ENCODE measurements at regions not wholly inside any gene's neighbourhood (a gene's known extent, or its start where the extent isn't known, plus 50 kb on each side); places are given as distances from the start of the nearest gene placed in this dataset.

DNA sequence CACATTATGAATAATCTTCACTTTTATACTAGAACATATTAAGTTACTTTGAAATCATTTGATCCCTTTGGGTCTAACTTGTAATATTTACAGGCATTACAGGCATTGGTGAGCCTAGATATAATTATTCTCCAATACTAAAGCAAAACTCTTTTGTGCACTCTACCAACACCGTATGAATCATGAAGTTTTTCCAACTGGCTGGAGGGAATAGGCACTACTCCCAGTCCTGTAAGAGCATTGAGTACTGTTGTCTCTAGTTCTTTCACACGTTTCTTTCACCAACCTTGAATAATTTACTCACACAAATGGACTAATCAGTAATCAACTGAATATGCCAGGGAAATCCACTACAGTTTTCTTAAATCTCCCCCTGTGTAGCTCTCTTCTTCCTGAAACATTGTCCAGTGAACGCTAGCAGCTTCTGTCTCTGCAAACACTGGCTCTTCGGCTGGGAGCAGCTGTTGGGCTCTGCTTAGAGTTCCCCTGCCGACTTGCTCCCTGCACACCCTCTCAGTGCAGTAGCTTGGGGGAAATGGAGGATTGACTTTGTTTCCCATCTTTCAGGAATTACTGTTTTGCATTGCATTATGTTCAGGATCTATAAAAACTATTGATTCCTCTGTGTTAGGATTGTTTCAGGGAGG lies 476.7 kb downstream of the RFC3 start:
- Histone ChIP-seq H3K27ac (ENCODE audit: low read depth, low read length) (no peak overlapping the region), H3K4me3 (ENCODE audit: low read length) (no peak overlapping the region), H3K27me3 (ENCODE audit: control insufficient read depth, insufficient read depth, low read length) (no peaks in the 10 kb centered on the region)

GRCh38 chr13:34300559-34300958 lies 482.6 kb downstream of the RFC3 start:
- no peaks in the 10 kb centered on the region for H3K4me1 ChIP-seq (ENCODE audit: control insufficient read depth, insufficient read depth, low read length)
- no peak overlapping the region for H3K9ac ChIP-seq (ENCODE audit: low read length)
- no peak overlapping the region for H3K27ac ChIP-seq (ENCODE audit: low read depth, low read length)
- no peaks in the 10 kb centered on the region for H3K36me3 ChIP-seq (ENCODE audit: control insufficient read depth, insufficient read depth, low read length)
- H3K4me3 ChIP-seq (ENCODE audit: low read length) = no peak overlapping the region
- H3K27me3 ChIP-seq (ENCODE audit: control insufficient read depth, insufficient read depth, low read length) = no peaks in the 10 kb centered on the region

More for the DNA sequence above, 476.7 kb downstream of the RFC3 start:
- Histone ChIP-seq H3K4me1 (ENCODE audit: control insufficient read depth, insufficient read depth, low read length) (no peaks in the 10 kb centered on the region), H3K36me3 (ENCODE audit: control insufficient read depth, insufficient read depth, low read length) (no peaks in the 10 kb centered on the region), H3K9ac (ENCODE audit: low read length) (no peak overlapping the region)

- H3K9ac ChIP-seq (ENCODE audit: low read length) = no peak overlapping the region
- H3K27me3 ChIP-seq (ENCODE audit: control insufficient read depth, insufficient read depth, low read length) = no peaks in the 10 kb centered on the region
- H3K4me3 ChIP-seq (ENCODE audit: low read length) = no peak overlapping the region
- H3K4me1 ChIP-seq (ENCODE audit: control insufficient read depth, insufficient read depth, low read length) = no peaks in the 10 kb centered on the region
- H3K27ac ChIP-seq (ENCODE audit: low read depth, low read length) = no peak overlapping the region
- no peaks in the 10 kb centered on the region for H3K36me3 ChIP-seq (ENCODE audit: control insufficient read depth, insufficient read depth, low read length)
Observed at GRCh38 chr13:34302596-34302995, 484.6 kb downstream of the RFC3 start.

DNA sequence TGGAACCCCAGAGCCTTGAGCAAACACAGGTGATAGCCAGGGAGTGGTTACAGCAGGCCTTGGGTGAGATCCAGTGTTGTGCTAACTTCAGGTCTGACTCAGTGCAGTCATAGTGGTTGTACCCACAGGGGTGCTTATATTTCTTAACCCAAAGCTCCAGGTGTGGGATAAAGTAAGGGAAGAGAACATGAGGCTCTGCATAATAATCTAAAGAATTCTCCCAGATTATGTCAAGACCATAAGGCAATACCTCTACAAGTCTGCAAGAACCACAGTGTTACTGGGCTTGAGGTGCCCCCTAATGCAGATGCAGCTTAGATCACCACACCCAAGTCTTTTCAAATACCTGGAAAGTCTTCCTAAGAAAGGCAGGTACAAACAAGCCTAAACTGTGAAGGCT lies 485.4 kb downstream of the RFC3 start:
- no peaks in the 10 kb centered on the region for H3K36me3 ChIP-seq (ENCODE audit: control insufficient read depth, insufficient read depth, low read length)
- H3K4me3 ChIP-seq (ENCODE audit: low read length) = no peak overlapping the region
- H3K27ac ChIP-seq (ENCODE audit: low read depth, low read length) = no peak overlapping the region
- no peak overlapping the region for H3K9ac ChIP-seq (ENCODE audit: low read length)
- H3K27me3 ChIP-seq (ENCODE audit: control insufficient read depth, insufficient read depth, low read length) = no peaks in the 10 kb centered on the region
- no peaks in the 10 kb centered on the region for H3K4me1 ChIP-seq (ENCODE audit: control insufficient read depth, insufficient read depth, low read length)

DNA sequence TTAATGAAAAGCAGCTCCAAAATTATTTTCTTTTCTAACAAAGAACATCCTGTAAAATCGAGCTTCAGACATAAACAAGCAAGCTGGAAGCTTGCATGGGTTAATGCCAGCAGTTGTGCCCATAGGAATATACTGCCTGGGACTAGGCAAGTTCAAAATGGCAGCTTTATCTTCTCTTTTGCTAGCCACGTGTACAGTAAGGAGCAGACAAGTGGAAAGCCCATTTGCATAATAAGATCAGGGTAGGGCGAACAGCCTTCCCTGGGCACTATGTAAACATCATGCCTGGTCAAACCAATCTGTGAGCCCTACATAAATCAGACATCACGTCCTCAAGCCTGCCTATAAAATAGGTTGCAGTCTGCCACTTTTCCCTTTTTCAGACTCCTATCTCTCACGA lies 489.7 kb downstream of the RFC3 start:
- H3K36me3 ChIP-seq (ENCODE audit: control insufficient read depth, insufficient read depth, low read length) = no peaks in the 10 kb centered on the region
- H3K27me3 ChIP-seq (ENCODE audit: control insufficient read depth, insufficient read depth, low read length) = no peaks in the 10 kb centered on the region
- no peak overlapping the region for H3K27ac ChIP-seq (ENCODE audit: low read depth, low read length)
- no peak overlapping the region for H3K9ac ChIP-seq (ENCODE audit: low read length)
- H3K4me3 ChIP-seq (ENCODE audit: low read length) = no peak overlapping the region
- H3K4me1 ChIP-seq (ENCODE audit: control insufficient read depth, insufficient read depth, low read length) = no peaks in the 10 kb centered on the region

DNA sequence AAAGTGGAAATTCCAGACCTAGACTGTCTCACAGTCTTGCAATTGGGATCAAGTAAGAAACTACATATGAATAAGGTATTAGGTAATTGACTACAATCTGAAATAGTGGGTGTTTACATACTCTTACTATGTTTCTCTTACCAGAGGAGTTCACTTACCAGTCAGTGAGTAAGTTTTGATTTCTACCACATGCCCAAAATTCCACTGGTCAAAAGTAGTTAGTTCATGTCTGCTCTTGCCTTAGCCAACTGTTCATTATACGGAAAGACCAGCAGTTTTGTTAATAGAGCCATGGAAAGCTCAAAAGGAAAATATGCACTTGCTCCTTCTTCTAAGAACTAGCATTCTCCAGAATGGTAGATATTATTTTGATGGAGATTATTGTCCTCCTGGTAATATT lies 490.8 kb downstream of the RFC3 start:
- no peaks in the 10 kb centered on the region for H3K36me3 ChIP-seq (ENCODE audit: control insufficient read depth, insufficient read depth, low read length)
- no peak overlapping the region for H3K4me3 ChIP-seq (ENCODE audit: low read length)
- H3K27me3 ChIP-seq (ENCODE audit: control insufficient read depth, insufficient read depth, low read length) = no peaks in the 10 kb centered on the region
- no peak overlapping the region for H3K27ac ChIP-seq (ENCODE audit: low read depth, low read length)
- no peak overlapping the region for H3K9ac ChIP-seq (ENCODE audit: low read length)
- H3K4me1 ChIP-seq (ENCODE audit: control insufficient read depth, insufficient read depth, low read length) = no peaks in the 10 kb centered on the region

GRCh38 chr13:34310539-34310938 lies 492.6 kb downstream of the RFC3 start:
- H3K36me3 ChIP-seq (ENCODE audit: control insufficient read depth, insufficient read depth, low read length) = no peaks in the 10 kb centered on the region
- H3K27me3 ChIP-seq (ENCODE audit: control insufficient read depth, insufficient read depth, low read length) = no peaks in the 10 kb centered on the region
- no peaks in the 10 kb centered on the region for H3K4me1 ChIP-seq (ENCODE audit: control insufficient read depth, insufficient read depth, low read length)
- H3K27ac ChIP-seq (ENCODE audit: low read depth, low read length) = no peak overlapping the region
- no peak overlapping the region for H3K4me3 ChIP-seq (ENCODE audit: low read length)
- H3K9ac ChIP-seq (ENCODE audit: low read length) = no peak overlapping the region

DNA sequence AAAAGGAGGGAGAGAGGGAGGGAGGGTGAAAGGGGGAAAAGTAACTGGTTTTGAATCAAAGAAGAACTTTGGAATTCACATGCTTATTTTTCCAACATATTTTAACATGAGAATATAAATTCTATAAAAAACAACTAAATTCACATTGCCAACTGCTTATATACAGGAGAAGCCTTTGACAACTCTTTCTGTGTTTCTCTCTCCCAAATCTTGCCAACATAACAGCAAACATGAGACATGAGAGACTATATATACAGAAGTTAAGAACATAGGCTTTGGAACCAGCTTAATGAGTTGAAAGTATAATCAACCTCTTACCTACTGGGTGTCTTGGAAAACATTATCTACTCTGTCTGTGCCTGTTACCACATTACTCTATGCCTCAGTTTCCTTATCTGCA lies 493.3 kb downstream of the RFC3 start:
- Histone ChIP-seq H3K9ac (ENCODE audit: low read length) (no peak overlapping the region), H3K36me3 (ENCODE audit: control insufficient read depth, insufficient read depth, low read length) (no peaks in the 10 kb centered on the region), H3K4me1 (ENCODE audit: control insufficient read depth, insufficient read depth, low read length) (no peaks in the 10 kb centered on the region), H3K27ac (ENCODE audit: low read depth, low read length) (no peak overlapping the region), H3K27me3 (ENCODE audit: control insufficient read depth, insufficient read depth, low read length) (no peaks in the 10 kb centered on the region), H3K4me3 (ENCODE audit: low read length) (no peak overlapping the region)

DNA sequence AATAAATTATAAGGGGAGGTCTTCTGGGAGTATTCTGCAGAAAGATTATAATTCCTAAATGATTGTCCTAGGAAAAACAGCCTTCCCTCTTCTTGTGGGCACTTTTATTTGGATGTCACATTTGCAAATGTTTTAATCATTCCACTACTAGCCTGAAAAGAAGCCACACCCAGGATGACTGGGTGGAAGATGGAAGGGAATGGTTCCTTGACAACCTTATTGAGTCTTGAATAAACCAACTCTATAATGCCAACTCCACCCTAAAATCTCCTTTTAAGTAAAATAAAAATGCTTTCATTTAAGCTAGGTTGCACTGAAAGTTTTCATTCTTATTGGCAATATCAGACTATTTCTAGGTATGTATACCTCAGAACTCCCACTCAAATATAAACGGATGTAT lies 494.6 kb downstream of the RFC3 start:
- no peak overlapping the region for H3K27ac ChIP-seq (ENCODE audit: low read depth, low read length)
- H3K4me3 ChIP-seq (ENCODE audit: low read length) = no peak overlapping the region
- H3K27me3 ChIP-seq (ENCODE audit: control insufficient read depth, insufficient read depth, low read length) = no peaks in the 10 kb centered on the region
- H3K36me3 ChIP-seq (ENCODE audit: control insufficient read depth, insufficient read depth, low read length) = no peaks in the 10 kb centered on the region
- H3K4me1 ChIP-seq (ENCODE audit: control insufficient read depth, insufficient read depth, low read length) = no peaks in the 10 kb centered on the region
- no peak overlapping the region for H3K9ac ChIP-seq (ENCODE audit: low read length)

DNA sequence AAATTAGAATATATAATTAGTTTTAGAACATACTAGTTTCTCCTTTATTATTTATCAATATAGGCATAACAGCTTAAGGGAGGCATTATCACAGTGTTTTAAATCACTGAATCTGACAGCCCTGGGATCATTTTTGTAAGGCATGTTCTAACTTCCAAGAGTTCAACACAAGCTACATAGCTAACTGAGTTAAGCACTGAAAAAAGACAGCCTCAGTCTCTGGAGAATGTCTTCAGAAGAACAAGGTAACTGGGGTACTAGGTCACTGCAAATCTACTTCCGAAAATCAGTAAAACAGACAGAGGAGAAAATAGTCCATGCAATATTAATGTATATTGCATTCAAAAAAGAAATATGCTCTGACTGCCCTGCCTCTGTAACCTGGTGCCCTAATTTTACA lies 502.1 kb downstream of the RFC3 start:
- Histone ChIP-seq H3K4me3 (ENCODE audit: low read length) (no peak overlapping the region), H3K36me3 (ENCODE audit: control insufficient read depth, insufficient read depth, low read length) (no peaks in the 10 kb centered on the region), H3K4me1 (ENCODE audit: control insufficient read depth, insufficient read depth, low read length) (no peaks in the 10 kb centered on the region), H3K27ac (ENCODE audit: low read depth, low read length) (no peak overlapping the region), H3K27me3 (ENCODE audit: control insufficient read depth, insufficient read depth, low read length) (no peaks in the 10 kb centered on the region), H3K9ac (ENCODE audit: low read length) (no peak overlapping the region)

DNA sequence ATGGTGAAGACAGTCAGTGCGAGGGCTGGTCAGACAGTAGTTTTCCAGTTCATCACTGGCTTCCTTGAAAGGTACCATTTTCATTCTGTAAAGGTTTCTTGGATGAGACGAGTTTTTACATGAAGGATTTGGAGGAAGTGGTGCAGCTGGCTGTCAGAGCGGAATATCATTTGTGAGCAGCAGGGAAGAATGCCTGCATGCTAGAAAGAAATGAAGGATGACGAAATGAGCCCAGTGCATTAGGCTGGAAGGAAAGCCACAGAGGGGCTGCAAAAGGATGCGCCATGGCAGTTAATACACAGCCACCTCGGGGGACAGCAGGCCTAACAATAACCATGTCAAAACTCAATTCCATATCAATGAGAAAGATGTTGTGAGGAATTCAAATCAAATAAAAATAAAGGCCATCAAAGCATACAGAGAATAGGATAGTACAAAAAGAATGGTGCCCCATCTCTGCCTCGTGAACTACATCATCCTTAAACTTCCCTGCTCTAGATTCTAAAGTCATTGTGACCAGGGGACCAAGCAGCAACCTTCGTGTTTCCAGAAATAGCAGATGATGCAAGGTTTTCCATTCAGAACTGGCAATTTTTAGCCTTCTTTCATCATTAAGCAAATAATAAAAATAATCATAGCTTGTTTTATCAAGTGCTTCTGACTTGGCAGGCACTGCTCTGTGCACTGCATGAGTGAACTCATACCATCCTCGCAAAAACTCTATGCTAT lies 504.2 kb downstream of the RFC3 start:
- H3K4me3 ChIP-seq (ENCODE audit: low read length) = no peak overlapping the region
- no peaks in the 10 kb centered on the region for H3K27me3 ChIP-seq (ENCODE audit: control insufficient read depth, insufficient read depth, low read length)
- no peak overlapping the region for H3K9ac ChIP-seq (ENCODE audit: low read length)
- no peak overlapping the region for H3K27ac ChIP-seq (ENCODE audit: low read depth, low read length)
- no peaks in the 10 kb centered on the region for H3K4me1 ChIP-seq (ENCODE audit: control insufficient read depth, insufficient read depth, low read length)
- no peaks in the 10 kb centered on the region for H3K36me3 ChIP-seq (ENCODE audit: control insufficient read depth, insufficient read depth, low read length)

DNA sequence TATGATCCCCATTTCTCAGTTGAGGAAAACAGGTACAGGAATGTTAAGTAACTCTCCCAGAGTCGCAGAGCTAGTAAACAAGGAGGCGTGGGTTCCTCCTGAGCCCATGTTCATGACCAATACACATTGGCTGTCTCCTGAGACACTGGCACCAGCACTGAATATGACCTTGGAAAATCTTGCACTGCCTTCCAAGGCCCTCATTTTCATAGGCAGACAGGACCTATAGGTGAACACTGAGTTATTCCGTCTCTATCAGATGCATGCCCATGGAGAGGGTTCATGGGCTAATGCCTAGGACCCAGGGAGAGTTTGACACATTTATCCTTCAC lies 504.8 kb downstream of the RFC3 start:
- H3K27ac ChIP-seq (ENCODE audit: low read depth, low read length) = no peak overlapping the region
- H3K9ac ChIP-seq (ENCODE audit: low read length) = no peak overlapping the region

More for the DNA sequence above, 504.8 kb downstream of the RFC3 start:
- H3K4me1 ChIP-seq (ENCODE audit: control insufficient read depth, insufficient read depth, low read length) = no peaks in the 10 kb centered on the region
- no peaks in the 10 kb centered on the region for H3K27me3 ChIP-seq (ENCODE audit: control insufficient read depth, insufficient read depth, low read length)
- H3K36me3 ChIP-seq (ENCODE audit: control insufficient read depth, insufficient read depth, low read length) = no peaks in the 10 kb centered on the region
- H3K4me3 ChIP-seq (ENCODE audit: low read length) = no peak overlapping the region
